Calu3 (cell line): ENCODE measurements at regions not wholly inside any gene's neighbourhood (a gene's known extent, or its start where the extent isn't known, plus 50 kb on each side); places are given as distances from the start of the nearest gene placed in this dataset.

Source experiments
- BruUV-seq: library from RNA; stranded (reverse); fragments of 400-500 nt; replicated peaks from 2 replicates; lab custom pipeline; 2021; lab: Mats Ljungman, UMichigan
- CTCF ChIA-PET: fragments of 300-600 bp; sonication (Branson Sonifier 250); formaldehyde crosslinking; loops from one replicate; lab custom pipeline; 2022; ENCODE audit warnings: antibody characterized with exemption; lab: Charles Lee
- DNase-seq: peaks from one replicate; pipeline ENCODE4 v3.0.0; 2022
- H3K27ac Mint-ChIP-seq: one replicate; pipeline ENCODE4 v1.8.0; 2022; ENCODE audit warnings: mixed read lengths; ENCODE audit not compliant: unreplicated experiment
- H3K27me3 Mint-ChIP-seq: one replicate; pipeline ENCODE4 v1.8.0; 2022; ENCODE audit warnings: mixed read lengths; ENCODE audit not compliant: unreplicated experiment
- H3K36me3 Mint-ChIP-seq: one replicate; pipeline ENCODE4 v1.8.0; 2022; ENCODE audit warnings: mild to moderate bottlenecking, moderate library complexity, mixed read lengths; ENCODE audit not compliant: insufficient read depth, unreplicated experiment
- H3K4me1 Mint-ChIP-seq: one replicate; pipeline ENCODE4 v1.8.0; 2022; ENCODE audit warnings: mild to moderate bottlenecking, low read depth, mixed read lengths; ENCODE audit not compliant: unreplicated experiment
- H3K4me3 Mint-ChIP-seq: one replicate; pipeline ENCODE4 v1.8.0; 2022; ENCODE audit warnings: mild to moderate bottlenecking, low read depth, moderate library complexity, mixed read lengths; ENCODE audit not compliant: unreplicated experiment
- H3K9me3 Mint-ChIP-seq: one replicate; pipeline ENCODE4 v1.8.0; 2022; ENCODE audit warnings: low read depth, mixed read lengths; ENCODE audit not compliant: unreplicated experiment
- intact Hi-C: fragments of 100-400 bp; cut with micrococcal nuclease; formaldehyde crosslinking; loops from one replicate; pipeline ENCODE4 v1.10.0; 2022; ENCODE audit not compliant: unreplicated experiment
- TF ChIP-seq, protein P1 (sequence below): fragments of 200-600 bp; IDR thresholded peaks from one replicate; pipeline ENCODE4 v1.8.0; 2022; ENCODE audit warnings: antibody characterized with exemption; ENCODE audit not compliant: unreplicated experiment

DNA sequence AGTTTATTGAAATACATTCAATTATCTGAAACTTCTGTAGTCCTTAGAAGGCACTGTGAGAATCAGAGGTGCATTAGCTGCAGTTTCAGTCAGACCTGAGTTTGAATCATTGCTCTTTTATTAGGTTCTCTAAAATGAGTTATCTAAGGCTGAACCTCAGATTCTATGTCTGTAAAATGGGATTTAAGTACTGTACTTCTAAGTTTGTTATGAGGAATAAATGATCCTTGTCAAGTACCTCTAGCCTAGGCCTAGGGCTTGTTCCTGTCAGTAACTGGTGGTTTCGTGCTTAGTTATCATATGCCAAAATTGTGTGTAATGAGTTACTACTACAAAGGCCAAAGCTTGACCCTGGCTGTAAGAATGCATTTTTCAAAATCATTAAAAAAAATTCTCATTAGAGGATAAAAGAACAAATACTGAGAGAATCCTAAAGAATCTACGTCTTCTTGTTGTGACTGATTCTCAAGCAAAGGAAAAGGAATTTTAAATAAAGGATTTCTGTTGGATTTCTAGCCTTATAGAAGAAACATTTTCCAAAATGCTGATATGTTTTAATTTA lies 65.8 kb downstream of the SLIT2 start:
- CTCF ChIA-PET: no interaction called here
- Mint-ChIP-seq H3K27ac (no peak overlapping the region), H3K4me3 (no peak overlapping the region), H3K4me1 (no peaks in the 10 kb centered on the region), H3K9me3 (no peaks in the 10 kb centered on the region), H3K36me3 (no peaks in the 10 kb centered on the region), H3K27me3 (no peaks in the 10 kb centered on the region)
- intact Hi-C loops: no loop called here
- TF ChIP-seq, protein P1, sequence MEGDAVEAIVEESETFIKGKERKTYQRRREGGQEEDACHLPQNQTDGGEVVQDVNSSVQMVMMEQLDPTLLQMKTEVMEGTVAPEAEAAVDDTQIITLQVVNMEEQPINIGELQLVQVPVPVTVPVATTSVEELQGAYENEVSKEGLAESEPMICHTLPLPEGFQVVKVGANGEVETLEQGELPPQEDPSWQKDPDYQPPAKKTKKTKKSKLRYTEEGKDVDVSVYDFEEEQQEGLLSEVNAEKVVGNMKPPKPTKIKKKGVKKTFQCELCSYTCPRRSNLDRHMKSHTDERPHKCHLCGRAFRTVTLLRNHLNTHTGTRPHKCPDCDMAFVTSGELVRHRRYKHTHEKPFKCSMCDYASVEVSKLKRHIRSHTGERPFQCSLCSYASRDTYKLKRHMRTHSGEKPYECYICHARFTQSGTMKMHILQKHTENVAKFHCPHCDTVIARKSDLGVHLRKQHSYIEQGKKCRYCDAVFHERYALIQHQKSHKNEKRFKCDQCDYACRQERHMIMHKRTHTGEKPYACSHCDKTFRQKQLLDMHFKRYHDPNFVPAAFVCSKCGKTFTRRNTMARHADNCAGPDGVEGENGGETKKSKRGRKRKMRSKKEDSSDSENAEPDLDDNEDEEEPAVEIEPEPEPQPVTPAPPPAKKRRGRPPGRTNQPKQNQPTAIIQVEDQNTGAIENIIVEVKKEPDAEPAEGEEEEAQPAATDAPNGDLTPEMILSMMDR: no peak
- no peak for DNase-seq
- no TSS peak for BruUV-seq

DNA sequence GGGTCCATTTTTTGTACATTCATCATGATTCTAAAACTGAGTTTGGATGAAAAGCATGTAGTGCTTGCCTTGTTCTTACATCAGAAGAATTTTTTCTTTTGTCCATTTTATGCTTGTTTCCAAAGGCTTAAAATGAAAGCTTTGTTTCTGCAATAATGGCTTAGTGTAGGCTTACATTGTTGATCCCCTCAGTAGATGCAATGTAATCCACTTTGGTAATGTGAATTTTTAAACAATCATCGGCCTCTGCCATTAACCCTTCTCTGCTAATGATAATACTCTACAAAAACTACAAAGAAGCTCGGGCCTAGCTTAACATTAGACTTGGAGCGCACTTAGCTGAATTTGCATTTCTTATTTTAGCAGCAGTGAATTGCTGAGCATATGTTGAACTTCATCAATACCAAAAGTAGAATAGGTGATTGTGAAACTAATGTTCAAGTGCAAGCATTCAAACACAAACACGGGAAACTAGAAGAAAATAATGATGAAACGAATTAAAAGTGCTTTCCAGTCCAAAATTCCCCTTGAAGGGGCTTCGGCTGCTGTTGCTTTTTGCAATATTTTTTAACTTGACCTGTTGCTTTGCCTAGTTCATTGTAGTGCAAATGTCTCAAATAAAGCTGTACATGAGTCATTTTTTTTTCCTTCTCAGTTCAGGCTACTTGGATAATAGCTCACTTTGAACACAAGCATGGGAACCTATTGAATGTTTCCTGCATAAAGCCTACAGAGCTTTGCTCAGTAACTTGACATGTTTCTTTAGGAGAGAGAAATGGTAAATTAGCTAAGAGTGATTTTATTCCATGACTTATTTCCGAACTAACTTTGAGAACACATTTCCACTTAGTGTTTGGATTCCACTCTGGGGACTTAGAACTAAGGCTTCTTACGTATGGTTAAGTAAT lies 66.5 kb downstream of the SLIT2 start:
- BruUV-seq: no TSS peak
- Mint-ChIP-seq H3K27ac (no peak overlapping the region), H3K9me3 (no peaks in the 10 kb centered on the region), H3K27me3 (no peaks in the 10 kb centered on the region), H3K4me3 (no peak overlapping the region), H3K36me3 (no peaks in the 10 kb centered on the region), H3K4me1 (no peaks in the 10 kb centered on the region)
- TF ChIP-seq, protein P1: no peak
- CTCF ChIA-PET: no interaction called here
- DNase-seq: no peak
- intact Hi-C loops: no loop called here

DNA sequence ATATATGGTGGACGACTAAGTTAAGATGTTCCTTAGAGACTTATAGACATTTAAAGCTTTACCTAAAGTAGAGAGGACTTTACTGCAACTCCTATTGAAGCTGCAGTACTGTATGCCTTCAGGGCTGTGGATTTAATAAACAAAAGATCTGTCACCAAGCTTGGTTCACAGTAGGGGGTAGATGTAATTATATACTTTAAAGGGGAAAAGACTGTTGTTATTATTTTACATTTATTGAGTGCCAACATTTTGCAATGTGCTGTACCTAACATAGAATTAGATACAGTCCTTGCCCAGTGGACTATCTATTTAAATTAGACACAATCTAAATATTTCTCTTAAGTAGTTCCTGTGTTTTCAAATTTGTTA lies 67.2 kb downstream of the SLIT2 start:
- Mint-ChIP-seq H3K4me1 (no peaks in the 10 kb centered on the region), H3K27ac (no peak overlapping the region), H3K36me3 (no peaks in the 10 kb centered on the region), H3K9me3 (no peaks in the 10 kb centered on the region), H3K4me3 (no peak overlapping the region), H3K27me3 (no peaks in the 10 kb centered on the region)
- DNase-seq: no peak
- TF ChIP-seq, protein P1: no peak
- BruUV-seq: no TSS peak
- intact Hi-C loops: no loop called here
- CTCF ChIA-PET: no interaction called here

DNA sequence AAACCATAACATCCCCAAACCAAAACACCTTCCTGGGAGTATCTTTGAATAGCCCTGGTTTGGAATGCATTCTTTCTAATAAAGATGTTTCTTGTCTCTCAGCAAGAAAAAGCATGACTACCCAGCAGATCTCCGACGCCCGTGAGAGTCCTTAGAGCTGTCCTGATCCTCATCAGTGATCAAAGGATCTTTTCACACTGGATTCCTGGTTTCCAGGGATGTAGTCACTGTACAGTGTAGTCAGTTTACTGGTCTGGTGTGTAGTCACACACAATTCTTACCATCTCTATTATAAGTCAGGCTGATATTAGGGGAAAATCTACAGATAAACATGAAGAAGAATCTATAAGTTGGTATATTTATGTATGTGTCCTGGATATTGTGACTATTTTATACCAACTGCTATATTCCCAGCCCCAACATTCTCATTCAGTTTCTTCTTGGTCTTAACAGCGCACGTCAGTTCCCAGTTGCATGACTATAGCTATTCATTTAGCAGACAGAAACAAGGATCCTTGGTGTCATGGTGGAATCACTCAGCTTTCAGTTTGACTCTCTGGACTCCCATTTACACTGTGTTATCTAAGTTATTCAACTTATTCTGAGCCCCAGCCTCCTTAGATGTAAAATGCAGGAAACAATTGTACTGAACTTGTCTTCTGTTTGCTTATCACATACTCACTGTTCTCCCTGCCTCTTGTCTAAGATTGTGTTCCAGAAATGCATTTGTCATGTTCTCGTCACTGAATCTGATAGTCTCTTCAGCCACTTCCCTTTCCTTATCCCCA lies 68.3 kb downstream of the SLIT2 start:
- intact Hi-C loops: no loop called here
- no peaks in the 10 kb centered on the region for H3K9me3 Mint-ChIP-seq
- CTCF ChIA-PET: interaction anchor here (0.8 kb wide), 1 partner anchor 23 kb away, joined by 3 read pairs; no protein-coding TSS in a partner anchor

More for the DNA sequence above, 68.3 kb downstream of the SLIT2 start:
- TF ChIP-seq, protein P1: no peak
- Mint-ChIP-seq H3K4me1 (no peaks in the 10 kb centered on the region), H3K27me3 (no peaks in the 10 kb centered on the region), H3K27ac (no peak overlapping the region), H3K36me3 (no peaks in the 10 kb centered on the region), H3K4me3 (no peak overlapping the region)
- no peak for DNase-seq
- no TSS peak for BruUV-seq
